ENCODE measurements at regions not wholly inside any gene's neighbourhood (a gene's known extent, or its start where the extent isn't known, plus 50 kb on each side); places are given as distances from the start of the nearest gene placed in this dataset.

DNA sequence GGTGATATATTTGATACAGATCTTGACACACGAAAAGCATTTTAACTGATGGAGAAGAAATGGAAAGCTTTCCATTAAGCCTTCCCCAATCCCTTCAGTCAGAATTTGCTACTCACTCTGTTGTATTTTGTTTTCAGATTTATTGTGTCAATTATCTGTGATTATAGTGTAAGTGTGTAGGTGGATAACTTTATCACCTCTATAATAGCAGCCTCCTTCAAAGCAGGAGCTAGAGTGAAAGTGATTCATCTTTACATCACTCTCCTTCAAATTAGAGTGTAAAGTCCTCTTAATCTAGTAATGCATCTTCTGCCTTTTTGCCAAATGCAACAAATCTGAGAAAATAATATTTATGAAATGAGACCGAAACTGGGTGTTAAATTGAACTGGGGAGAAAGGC, 459.7 kb upstream of the ZP4 start:
- TF ChIP-seq, protein P1, sequence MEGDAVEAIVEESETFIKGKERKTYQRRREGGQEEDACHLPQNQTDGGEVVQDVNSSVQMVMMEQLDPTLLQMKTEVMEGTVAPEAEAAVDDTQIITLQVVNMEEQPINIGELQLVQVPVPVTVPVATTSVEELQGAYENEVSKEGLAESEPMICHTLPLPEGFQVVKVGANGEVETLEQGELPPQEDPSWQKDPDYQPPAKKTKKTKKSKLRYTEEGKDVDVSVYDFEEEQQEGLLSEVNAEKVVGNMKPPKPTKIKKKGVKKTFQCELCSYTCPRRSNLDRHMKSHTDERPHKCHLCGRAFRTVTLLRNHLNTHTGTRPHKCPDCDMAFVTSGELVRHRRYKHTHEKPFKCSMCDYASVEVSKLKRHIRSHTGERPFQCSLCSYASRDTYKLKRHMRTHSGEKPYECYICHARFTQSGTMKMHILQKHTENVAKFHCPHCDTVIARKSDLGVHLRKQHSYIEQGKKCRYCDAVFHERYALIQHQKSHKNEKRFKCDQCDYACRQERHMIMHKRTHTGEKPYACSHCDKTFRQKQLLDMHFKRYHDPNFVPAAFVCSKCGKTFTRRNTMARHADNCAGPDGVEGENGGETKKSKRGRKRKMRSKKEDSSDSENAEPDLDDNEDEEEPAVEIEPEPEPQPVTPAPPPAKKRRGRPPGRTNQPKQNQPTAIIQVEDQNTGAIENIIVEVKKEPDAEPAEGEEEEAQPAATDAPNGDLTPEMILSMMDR (IDR thresholded peaks at IDR 0.05; ENCODE audit: low read depth, low read length, missing control alignments) = no peak
- no peak overlapping the region for H3K4me3 ChIP-seq (ENCODE audit: low read depth, low read length)
- in situ Hi-C loops (cut with HindIII; ENCODE audit: low sequenced_read_pairs) = no loop called here
- DNase-seq (ENCODE audit: low read depth) = no peak

DNA sequence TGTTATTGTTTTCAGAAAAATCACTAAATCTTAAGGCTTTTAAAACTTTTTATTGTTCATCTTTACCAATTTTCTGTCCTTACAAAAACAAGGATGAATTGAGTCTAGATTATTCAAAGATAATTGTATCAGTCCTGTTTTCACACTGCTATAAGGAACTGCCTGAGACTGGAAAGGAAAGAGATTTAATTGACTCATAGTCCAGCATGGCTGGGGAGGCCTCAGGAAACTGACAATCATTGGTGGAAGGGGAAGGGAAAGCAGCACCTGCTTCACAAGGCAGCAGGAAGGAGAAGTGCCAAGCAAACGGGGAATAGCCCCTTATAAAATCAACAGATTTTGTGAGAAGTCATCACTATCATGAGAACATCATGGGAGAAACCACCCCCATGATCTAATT, 455.6 kb upstream of the ZP4 start:
- DNase-seq (ENCODE audit: low read depth) = no peak
- in situ Hi-C loops (cut with HindIII; ENCODE audit: low sequenced_read_pairs) = no loop called here
- TF ChIP-seq, protein P1 (IDR thresholded peaks at IDR 0.05; ENCODE audit: low read depth, low read length, missing control alignments) = no peak
- H3K4me3 ChIP-seq (ENCODE audit: low read depth, low read length) = no peak overlapping the region

DNA sequence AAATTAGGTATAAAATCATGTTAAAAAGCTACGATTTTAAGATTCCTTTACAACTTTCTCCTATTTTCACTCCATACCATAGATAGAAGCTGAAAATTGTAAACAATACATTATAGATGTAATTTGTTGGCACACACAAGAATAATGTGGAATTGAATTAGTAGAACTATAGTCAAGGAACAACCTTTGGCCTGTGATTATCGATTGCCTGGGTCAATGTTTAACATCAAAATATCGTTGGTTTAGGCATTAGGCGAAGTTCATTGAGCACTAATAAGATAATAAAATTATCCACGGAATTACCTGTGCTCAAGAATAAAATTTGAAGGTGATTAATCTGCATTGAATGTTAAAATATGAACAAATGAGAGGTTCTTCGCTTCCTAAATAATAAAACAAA, 455.1 kb upstream of the ZP4 start:
- TF ChIP-seq, protein P1 (IDR thresholded peaks at IDR 0.05; ENCODE audit: low read depth, low read length, missing control alignments) = no peak
- no peak for DNase-seq (ENCODE audit: low read depth)
- no peak overlapping the region for H3K4me3 ChIP-seq (ENCODE audit: low read depth, low read length)
- in situ Hi-C loops (cut with HindIII; ENCODE audit: low sequenced_read_pairs) = no loop called here

DNA sequence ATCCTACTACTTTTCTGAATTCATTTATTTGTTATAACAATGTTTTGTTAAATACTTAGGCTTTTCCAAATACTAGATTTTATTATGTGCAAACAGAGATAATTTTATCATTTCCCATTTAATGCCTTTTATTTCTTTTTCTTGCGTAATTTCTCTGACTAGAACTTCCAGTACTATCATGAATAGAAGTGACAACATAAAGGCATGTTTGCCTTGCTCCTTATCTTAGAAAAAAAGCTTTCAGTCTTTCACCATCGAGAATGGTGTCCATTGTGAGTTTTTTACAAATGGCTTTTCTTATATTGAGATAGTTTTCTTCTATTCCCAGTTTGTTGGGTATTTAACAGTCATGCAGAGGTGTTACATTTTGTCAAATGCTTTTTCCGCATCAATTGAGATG, 453.1 kb upstream of the ZP4 start:
- TF ChIP-seq, protein P1 (IDR thresholded peaks at IDR 0.05; ENCODE audit: low read depth, low read length, missing control alignments) = no peak
- DNase-seq (ENCODE audit: low read depth) = no peak
- no peak overlapping the region for H3K4me3 ChIP-seq (ENCODE audit: low read depth, low read length)
- in situ Hi-C loops (cut with HindIII; ENCODE audit: low sequenced_read_pairs) = no loop called here

DNA sequence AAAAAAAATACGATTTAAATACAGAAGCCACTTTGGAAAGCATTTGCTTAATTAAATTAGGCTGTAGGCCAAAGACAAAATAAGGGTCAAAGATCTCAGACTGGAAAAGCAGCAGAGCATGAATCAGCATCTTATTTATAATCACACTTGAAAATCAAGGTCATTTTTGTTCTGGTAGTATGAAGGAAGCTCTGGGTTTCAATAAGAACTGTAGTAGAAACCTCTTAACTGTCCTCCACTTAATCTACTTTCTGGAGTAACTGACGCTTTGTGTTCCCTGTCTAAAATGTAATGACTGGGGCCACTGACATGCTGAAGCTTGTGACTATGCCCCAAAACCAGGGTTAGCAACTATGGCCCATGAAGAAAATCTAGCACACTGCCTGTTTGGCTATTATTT, 450.7 kb upstream of the ZP4 start:
- TF ChIP-seq, protein P1 (IDR thresholded peaks at IDR 0.05; ENCODE audit: low read depth, low read length, missing control alignments) = no peak
- no peak overlapping the region for H3K4me3 ChIP-seq (ENCODE audit: low read depth, low read length)
- no peak for DNase-seq (ENCODE audit: low read depth)
- in situ Hi-C loops (cut with HindIII; ENCODE audit: low sequenced_read_pairs) = no loop called here

DNA sequence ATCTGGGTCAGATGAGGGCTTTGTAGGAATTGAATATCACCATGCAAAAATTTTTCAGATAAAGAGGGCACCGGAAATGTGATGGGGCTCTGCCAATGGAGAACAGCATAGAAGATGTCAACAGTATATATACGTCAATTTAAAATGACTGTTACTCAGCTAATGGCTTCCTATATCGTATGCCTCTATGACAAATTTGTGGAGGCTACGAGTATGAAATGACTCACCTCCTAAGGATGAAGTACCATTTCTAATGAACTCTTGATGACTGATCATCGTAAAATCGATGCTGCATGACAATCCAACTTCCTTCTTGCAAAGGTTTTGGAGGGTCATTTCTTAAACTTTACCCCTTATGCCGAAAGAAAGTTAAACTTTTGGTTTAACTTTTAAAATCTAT, 450.3 kb upstream of the ZP4 start:
- DNase-seq (ENCODE audit: low read depth) = no peak
- in situ Hi-C loops (cut with HindIII; ENCODE audit: low sequenced_read_pairs) = no loop called here
- TF ChIP-seq, protein P1 (IDR thresholded peaks at IDR 0.05; ENCODE audit: low read depth, low read length, missing control alignments) = no peak
- H3K4me3 ChIP-seq (ENCODE audit: low read depth, low read length) = no peak overlapping the region

DNA sequence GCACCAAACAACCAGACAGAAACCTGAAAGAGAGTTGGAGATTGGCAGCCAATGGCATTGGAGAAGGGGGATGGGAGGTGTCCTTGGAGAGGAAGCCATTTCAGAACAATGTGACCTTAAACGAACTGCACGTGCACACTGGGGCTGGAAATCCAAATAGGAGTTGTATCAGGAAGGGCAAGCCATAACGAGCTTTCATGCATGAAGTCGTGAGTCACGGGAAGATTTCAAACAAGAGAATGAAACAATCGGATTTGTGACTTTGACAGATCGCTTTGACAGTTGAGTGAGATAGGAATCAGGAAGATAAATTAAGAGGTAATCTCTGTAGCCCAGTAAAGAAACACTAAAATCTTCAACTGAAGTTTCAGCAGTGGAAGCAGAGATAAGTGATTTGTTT, 445.8 kb upstream of the ZP4 start:
- in situ Hi-C loops (cut with HindIII; ENCODE audit: low sequenced_read_pairs) = no loop called here
- no peak overlapping the region for H3K4me3 ChIP-seq (ENCODE audit: low read depth, low read length)
- TF ChIP-seq, protein P1 (IDR thresholded peaks at IDR 0.05; ENCODE audit: low read depth, low read length, missing control alignments) = no peak
- no peak for DNase-seq (ENCODE audit: low read depth)
